CD4-positive, alpha-beta T cell treated with Interleukin-2 at 100 ng/mL for 4 hours (primary cell): ENCODE measurements at regions not wholly inside any gene's neighbourhood (a gene's known extent, or its start where the extent isn't known, plus 50 kb on each side); places are given as distances from the start of the nearest gene placed in this dataset.
A peak's percentile ranks its signal among the peaks of the same experiment; 100 is the strongest.
"Not testable (repeated sequence)": the region's sequence is repeated elsewhere in the genome, so short reads cannot be mapped to it uniquely, and the experiment has no call there.

Experiments
- DNase-seq: peaks from one replicate; pipeline ENCODE4 v3.0.0-alpha.2; 2020; ENCODE audit warnings: low spot score

DNA sequence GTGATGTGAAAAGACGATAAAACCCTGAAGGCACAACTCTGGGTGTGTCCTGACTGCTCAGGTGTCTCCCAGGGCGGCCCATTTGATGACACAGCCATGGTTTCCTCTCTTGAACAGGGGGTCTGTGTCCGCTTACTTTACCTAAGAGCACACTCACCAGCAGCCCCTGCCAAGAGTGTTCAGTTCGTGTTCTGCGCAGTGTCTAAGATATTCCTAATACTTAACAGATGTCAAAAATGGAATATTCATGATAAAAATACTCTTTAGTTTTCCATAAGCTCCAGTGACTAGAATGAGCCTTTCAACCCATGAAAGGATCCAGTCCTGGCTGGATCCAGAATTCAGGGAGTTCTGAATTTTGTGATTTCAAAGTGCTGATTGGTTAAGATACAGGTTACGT lies 492.4 kb downstream of the TNS3 start:
- DNase-seq, result no peak

DNA sequence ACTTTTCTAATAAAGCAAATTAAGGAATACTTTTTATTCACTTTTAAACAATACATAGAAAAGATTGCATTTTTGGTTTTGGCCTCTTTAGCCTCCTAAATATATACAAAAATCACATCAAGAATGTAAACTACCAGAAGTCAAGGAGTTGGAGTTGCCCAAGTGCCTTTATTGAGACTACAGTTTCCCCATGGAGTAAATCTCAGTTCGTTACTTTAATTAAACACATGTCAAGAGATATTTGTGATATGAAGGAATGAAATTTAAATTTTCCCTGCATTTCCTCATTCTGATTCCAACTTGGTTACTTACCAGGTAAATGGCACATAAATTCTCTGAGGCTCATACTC lies 492.9 kb downstream of the TNS3 start:
- no peak for DNase-seq

DNA sequence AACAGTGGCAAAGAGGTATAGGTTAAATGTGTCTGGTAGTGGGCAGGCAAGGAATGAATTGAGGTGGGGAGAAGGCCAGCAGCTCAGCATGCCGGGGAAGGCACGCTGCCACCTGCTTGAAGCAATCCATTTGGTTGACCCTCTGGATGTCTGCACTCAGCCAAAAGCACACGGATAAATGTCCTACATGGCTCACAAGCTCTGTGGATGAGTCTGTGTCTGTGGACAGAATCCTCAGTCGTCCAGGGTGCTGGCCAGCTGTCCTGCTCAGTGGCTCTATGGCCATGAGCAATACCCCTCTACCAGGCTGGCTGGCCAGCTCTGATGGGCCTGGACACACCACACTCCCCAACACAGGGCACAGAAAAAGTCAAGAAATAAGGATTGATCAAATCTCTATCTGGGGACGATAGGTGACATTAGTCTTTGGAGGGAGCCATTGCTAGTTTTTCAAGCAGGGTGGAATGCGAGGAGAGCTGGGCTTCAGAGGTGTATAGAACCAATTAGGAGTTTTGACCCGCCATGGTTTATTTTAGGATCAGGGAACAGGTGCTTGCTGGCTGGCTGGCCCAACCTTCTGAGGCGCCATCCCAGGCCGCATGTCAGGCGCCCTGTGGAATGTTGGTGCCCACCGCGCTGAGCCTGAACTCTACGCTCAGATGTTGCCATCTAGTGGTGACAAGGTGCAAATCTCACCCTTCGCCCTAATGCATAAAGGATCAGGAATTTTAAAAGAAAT lies 493.4 kb downstream of the TNS3 start:
- DNase-seq, result peak; percentile 25

DNA sequence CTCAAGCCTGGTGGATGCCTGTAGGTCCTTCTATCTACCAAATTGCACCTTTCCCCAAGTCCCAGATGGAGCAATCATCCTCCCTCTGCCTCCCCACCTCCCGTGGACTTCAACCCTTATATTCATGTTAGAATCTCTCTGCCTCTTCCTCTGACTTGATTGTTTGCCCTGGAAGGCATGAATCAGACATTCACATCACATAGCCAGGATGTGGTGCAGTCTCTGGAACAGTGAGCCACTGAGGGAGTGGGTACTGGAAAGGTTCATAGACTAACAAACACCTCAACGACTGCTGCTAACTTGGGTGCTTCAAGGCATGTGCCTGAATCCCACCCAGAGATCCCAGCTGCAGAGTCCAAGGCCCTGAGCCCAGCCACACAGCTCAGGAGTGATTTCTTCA lies 494.0 kb downstream of the TNS3 start:
- no peak for DNase-seq

DNA sequence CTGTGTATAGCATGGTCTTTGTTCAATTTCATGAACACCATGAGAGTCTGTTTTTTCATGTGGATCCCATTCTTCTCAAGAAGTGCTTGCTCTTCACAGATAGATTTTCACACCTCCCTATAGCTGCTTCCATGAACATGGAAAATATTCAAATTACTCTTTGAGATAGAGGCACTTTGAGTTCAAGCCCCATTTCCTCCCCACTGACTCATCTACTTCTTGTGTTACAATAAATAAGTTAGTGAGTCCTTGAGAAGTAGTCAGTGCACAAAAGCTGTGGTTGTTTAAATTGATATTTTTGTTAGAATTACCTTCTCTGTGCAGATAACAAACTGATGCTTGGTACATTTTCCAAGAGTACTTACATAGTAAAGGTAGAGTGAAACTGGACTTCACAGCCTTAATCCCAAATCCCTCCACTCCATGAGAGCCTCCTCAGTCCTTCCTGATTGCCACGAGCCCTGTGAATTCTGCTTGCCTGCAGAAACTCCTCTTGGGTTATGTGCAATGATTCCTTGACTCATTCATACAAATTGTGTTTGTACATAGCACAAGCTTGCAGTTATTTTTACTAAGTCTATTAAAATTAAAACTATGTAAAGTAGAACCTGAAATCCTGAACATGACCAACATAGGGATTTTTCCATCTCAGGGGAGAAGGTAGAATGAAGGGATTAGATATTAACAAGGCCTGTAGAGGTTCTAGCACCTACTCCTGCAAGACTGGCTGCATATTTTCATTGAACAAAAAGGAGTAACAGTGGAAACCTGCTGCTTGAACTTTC lies 496.2 kb downstream of the TNS3 start:
- no peak for DNase-seq

DNA sequence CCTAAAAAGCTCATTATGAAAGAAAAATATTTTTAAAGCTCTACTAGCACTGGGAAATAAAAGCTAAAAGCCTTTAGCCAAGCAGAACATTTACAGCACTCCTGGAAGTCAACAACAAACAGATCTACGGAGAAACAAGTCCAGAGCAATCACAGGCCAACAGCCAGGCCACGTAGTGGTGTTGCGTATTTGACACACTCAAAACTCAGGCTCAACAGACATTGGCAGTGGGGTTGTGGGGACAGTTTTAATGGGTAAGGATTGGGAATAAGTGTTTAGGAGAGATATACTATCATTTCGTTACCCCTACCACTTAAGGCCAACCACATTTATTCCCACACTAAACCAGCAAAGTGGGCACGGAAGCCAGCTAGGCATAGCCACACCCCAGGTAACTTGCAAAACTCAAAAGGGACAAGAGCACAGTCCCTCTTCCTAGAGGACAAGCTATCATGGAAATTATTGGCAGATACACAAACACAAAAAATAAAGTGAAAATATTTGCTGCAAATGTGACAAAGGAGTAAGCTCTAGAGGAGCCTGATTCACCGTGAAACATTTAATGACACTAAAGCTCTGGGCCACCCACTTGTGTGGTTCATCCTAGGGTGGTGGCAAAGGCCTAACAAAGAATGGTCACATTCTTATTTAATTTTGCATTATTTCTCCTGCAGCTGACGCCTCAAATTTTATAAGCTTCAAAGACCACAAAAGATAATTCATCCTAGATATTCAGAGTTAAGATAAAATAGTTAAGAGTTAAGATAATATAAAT lies 498.2 kb downstream of the TNS3 start:
- no peak for DNase-seq

DNA sequence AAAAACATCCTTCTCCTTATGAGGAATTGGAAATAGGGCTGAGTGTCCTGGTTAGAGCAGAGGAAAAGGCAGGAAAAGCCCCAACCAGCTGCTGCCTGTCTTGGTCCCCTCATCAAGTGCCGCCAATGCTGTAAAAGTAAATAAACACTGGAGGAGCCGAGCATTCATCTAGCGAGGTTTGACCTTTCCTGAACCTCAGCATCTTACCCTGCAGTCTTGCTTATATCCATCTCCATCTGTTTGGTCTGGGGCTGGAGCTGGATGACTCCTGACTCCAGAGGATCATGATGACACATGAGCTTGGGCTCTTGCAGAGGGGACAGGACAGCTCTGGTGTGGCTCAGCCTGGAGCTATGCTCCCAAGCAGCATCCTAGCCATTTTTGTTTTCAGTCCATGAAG lies 501.1 kb downstream of the TNS3 start:
- DNase-seq, result no peak

DNA sequence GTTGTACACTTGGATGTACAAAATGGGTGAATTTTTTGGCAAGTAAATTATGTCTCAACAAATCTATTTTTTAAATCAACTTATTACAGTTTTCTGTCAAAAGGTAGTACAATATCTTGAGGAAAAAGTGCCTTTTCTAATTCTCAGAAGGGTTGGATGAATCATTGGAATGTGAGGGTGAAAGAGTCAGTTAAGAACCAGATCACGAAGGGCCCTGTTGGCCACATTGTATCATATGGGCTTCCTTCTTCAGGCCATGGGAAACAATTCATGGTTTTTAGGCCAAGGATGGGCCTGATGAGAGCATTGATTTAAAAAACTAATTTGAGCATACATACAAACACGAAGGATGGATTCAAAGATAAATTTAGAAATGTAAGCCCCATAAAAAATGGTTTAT lies 503.7 kb downstream of the TNS3 start:
- no peak for DNase-seq

DNA sequence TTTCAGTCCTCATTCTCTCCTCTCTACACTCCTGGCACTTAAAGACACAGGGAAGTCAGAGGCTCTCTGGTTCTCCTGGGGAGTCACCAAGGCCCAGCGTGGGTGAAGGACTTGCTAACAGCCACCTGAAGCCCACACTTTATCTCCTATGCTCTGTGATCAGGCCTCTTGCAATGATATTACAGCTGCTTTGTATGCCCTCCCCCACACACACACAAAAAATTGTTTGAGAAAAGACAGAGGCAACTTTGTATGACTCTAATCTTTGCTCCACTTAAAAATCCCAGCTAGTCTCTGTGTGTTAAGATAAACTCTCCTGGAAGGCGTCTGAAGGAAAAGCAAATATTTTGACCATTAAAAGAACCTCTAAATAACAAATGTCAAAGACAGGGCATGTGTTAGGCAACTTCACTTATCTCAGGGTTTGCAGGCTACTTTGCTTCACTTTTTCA lies 507.2 kb downstream of the TNS3 start:
- DNase-seq, result no peak

DNA sequence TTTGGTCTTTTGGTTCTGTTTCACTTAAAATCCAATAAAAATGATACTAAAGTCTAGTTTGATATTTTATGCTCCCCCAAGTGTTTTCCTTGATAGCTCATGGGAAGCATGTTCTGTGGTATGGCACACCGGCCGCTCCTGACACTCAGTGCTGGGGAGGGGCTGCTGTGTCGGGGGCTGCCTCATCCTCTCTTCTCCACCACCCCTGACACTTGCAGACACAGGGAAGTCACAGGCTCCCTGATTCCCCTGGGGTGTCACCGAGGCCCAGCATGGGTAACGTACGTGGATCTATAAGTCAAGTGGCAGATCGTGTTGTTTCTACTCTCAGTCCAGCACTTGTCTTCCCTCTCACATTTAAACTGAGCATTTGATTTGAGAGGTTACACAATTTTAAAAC lies 508.6 kb downstream of the TNS3 start:
- DNase-seq, result no peak

DNA sequence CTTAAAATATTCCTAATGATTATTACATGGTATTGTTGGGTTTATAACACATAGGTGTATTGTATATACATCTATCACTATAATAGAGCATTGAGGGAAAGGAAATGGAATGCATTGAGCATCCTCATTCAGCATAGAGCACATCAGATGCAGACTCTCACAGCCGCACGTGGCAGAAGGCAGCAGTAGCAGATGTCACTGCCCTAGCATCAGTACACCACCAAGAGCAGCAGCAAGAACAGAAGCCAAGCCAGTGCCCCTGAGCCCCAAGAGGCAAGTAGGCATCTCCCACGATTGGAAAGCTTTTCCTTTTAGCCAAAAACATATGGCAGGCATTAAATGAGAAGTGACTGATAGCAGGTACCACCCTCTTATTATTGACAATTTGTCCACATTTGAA lies 510.0 kb downstream of the TNS3 start:
- no peak for DNase-seq

DNA sequence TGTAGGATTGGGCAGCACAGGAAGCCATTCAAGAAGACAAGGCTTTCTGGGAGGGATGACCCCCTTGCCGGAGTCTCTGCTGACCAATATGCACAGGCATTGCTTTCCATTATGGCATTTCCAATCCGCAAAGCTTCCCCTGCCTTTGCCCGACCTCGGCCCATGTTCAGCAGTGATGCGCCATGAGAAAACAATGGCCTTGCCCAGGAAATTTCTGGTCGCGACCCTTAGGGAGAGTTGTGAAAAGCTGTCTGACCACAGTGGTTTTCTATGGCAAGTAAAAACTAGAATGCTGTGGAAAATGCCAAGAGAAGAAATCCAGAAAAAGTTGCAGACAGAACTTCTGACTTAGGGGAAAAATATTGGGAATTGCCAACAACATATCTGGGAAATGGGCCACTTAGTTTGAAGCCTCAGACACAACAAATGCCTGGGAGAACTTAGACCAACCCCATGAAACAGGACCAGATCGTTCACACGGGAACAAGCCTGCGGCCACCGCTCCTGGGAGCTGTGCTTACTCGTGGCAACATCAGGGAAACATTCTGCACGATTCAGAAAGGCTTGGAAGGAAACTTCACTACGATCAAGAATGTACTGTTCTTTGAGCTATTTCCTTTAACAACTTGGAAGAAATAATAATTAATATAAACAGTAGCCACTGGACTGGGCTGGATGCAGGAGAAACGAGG lies 512.4 kb downstream of the TNS3 start:
- no peak for DNase-seq

DNA sequence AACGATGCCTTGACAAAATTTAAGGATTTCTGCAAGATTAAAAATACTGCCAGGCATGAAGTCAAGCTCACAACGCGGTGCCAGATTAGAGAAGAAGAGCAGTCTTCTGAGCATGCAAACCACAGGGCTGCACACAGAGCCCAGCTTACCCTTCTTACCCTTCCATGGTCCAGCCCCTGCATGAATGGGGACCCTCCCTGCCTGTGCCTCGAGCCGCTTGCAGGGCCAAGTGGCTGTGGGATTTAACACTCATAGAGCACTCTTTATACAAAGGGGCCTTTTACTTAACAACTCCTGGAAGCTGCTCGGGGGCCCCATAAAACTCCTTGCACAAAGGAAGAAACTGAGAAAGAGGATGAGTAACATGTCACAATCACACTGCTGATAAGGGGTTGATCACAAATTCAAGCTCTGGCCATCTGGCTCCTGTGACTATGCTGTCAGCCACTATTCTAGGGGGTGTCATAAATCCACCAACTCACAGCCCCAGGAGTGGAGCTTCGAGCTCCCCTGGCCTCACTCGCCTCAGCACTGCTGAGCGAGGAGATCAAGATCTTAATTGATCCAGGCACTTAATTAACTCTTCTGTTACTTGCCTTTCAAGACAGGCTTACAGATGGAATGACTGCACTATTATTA lies 514.8 kb downstream of the TNS3 start:
- DNase-seq, result no peak

DNA sequence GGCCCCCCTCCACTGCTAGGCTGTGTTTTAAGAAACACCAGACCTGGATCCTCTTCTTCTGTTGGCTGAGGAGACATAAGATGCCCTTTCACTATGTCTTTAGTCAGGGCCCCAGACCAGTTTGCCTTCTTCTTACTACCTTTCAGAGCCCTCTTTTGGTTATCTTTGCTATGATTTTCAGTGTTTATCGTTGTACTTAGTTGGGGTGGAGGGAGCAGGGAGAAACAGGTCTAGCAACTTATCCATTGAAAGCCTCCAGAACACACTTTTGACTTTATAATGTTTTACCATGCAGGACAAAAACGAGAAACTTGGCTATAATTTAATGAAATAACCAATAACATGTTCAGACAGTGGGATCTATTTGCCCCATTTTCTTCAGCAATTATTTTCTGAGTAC lies 525.2 kb downstream of the TNS3 start:
- DNase-seq, result no peak

DNA sequence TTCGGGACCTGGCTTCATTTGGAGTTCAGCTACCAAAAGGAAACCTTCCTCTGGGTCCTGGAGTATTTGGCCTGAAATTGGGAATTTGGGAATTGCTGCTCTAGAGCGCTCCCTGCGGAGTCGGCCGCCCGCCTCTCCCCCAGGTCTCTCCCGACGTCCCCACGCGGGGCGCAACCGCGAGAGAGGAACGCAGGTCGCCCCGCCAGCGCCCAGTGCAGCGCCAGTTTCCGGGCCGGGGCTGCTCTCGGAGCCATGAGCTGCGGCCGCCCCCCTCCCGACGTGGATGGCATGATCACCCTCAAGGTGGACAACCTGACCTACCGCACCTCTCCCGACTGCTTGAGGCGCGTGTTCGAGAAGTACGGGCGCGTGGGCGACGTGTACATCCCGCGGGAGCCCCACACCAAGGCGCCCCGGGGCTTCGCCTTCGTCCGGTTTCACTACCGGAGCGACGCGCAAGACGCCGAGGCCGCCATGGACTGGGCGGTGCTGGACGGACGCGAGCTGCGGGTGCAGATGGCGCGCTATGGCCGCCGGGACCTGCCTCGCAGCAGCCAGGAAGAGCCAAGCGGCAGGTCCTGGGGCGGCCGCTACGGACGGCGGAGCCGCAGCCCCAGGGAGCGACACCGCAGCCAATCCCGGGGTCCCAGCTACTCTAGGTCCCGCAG lies 529.2 kb downstream of the TNS3 start:
- DNase-seq, result not testable (repeated sequence)

DNA sequence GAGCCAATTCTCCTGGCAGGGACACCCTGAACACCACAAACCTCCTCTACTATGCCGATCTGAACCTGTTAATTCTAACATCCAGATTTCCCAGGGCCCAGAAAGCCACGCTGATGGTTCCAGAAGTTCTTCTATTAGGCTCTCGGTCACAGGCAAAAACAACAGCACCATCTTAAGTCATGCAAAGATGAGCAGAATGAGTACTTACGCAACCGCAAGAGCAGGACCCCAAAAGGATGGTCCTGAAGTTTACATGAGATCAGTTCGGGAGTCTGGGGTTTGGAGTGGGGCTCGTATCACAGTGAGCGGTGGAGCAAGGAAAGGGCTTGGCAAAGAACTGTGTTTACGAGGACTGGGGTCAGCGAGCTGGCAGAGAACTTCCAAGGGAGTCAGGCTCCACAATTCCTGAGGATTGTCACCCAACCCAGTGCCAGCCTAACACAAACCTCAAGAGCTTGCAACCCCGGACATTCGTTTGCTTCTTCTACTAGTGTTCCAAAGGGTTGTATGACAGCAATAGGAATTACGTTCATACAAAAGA lies 532.6 kb downstream of the TNS3 start:
- DNase-seq, result no peak

DNA sequence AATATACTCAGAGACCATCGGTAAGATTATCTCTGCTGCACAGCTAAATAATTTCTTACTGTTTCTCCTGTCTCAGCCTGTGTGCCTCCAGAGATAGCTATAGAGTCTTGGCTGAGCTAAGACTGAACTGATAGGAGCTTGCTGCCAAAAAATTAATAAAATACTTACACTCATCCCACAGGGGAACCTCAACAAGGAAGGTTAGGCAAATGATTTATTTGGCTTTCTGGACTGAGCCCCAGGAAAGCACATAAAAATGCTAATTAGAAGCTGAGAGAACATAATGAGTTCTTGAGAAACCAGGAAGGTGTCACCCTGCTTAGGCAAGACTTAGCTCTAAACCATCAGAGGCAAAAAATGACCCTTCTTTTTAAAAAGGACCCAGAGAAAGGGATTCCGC lies 534.5 kb downstream of the TNS3 start:
- DNase-seq, result no peak

DNA sequence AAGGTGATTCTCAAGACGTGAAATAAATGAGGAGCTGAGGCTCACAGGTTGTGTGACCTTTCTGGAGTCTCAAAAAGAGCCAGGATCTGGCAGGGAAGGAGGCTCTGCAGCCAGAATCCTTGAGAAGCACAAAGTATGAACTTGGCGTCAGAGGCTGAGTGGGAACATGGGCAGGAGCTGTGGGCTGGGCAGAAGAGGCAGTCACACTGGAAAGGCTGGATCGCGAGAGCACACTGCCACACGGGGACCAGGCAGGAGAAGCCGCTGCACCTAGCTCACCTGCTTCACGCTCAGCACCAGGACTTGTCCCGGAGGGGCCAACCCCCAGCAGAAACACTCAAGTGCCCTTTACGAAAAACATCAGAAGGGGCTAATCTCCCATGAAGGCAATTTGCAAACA lies 535.0 kb downstream of the TNS3 start:
- DNase-seq, result no peak

DNA sequence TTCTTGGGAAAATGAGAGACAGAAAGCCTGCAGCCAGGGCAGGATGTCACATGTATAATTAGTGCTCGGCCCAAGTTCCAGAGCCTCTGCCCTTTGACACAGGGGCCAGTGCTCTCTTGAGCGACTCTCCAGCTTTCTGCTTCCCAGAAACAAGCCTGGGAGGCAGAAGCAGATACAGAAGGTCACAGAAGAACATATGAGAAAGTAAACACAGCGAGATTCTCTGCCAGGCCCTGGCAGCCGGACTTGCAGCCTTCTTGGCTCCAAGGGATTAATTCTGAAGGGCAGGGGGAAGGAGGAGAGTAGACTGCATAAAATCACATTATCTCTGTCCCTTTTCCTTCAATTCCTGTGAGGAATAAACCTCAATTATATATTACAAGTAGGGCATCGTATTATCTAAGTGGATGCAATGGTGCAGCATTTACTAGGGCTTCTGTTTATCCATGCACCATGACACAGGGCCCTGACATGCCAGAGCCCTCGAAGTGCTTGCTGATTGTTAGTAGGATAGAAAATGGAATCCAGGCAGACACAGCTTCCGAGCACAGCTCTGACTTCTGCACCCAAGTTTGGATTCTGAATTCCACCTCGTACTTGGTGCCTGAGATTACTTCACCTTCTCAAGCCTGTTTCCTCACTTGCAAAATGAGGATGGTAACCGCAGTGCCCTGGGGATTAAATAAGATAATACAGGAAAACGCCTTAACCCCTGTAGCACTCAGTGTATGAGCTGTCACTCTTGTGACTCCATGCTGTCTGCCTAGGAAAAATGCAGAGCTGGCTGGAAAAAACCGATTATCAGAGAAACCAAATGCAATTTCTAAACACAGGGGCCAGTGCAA lies 536.5 kb downstream of the TNS3 start:
- no peak for DNase-seq

DNA sequence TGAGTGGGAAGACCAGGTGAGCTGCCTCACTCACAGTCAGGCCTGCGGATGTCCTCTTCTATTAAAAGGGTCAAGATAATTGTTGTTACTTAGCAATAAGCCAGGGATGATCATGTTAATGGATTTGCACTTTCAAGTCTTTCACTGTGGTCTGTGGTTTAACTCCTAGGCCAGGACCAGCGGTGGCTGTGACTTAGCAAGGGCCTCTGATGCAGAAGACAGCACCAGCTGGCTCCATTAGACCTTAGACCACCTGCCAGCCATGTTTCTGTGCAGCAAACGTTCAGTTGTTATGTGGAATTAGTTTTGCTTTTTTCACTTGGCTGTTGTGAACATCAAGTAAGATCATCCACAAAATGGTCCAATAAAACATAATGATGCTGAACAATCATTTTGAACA lies 537.3 kb downstream of the TNS3 start:
- no peak for DNase-seq
